ENCODE measurements at regions not wholly inside any gene's neighbourhood (a gene's known extent, or its start where the extent isn't known, plus 50 kb on each side); places are given as distances from the start of the nearest gene placed in this dataset.

- DNase-seq: no peak
These were observed 133.8 kb upstream of the NT5C1B start for GRCh38 chr2:18723219-18723618.

- DNase-seq: no peak
These were observed 132.7 kb upstream of the NT5C1B start for GRCh38 chr2:18722101-18722500.

- no peak for DNase-seq
These were observed 131.9 kb upstream of the NT5C1B start for GRCh38 chr2:18721038-18721922.

GRCh38 chr2:18719978-18720775, 130.8 kb upstream of the NT5C1B start:
- no peak for DNase-seq

- no peak for DNase-seq
These were observed 118.9 kb upstream of the NT5C1B start for GRCh38 chr2:18708203-18708715.

- DNase-seq: no peak
These were observed 116.6 kb upstream of the NT5C1B start for GRCh38 chr2:18706001-18706400.

- DNase-seq: no peak
These were observed 114.9 kb upstream of the NT5C1B start for GRCh38 chr2:18704276-18704675.

GRCh38 chr2:18703555-18703954, 114.2 kb upstream of the NT5C1B start:
- no peak for DNase-seq

- no peak for DNase-seq
These were observed 112.6 kb upstream of the NT5C1B start for GRCh38 chr2:18701981-18702380.

GRCh38 chr2:18701546-18701945, 112.2 kb upstream of the NT5C1B start:
- no peak for DNase-seq

GRCh38 chr2:18690342-18690741, 101.0 kb upstream of the NT5C1B start:
- no peak for DNase-seq

GRCh38 chr2:18684206-18685038, 95.1 kb upstream of the NT5C1B start:
- peak in 1 of 2 donors; percentile 17 for DNase-seq

- DNase-seq: no peak
These were observed 93.3 kb upstream of the NT5C1B start for GRCh38 chr2:18682681-18683080.

- no peak for DNase-seq
These were observed 87.9 kb upstream of the NT5C1B start for GRCh38 chr2:18677280-18677679.

GRCh38 chr2:18674309-18674708, 84.9 kb upstream of the NT5C1B start:
- DNase-seq: no peak

GRCh38 chr2:18671363-18671762, 82.0 kb upstream of the NT5C1B start:
- DNase-seq: no peak

GRCh38 chr2:18668221-18668620, 78.9 kb upstream of the NT5C1B start:
- no peak for DNase-seq

- no peak for DNase-seq
These were observed 75.1 kb upstream of the NT5C1B start for GRCh38 chr2:18664421-18664820.

- no peak for DNase-seq
These were observed 74.5 kb upstream of the NT5C1B start for GRCh38 chr2:18663861-18664260.

- DNase-seq: no peak
These were observed 73.3 kb upstream of the NT5C1B start for GRCh38 chr2:18662689-18663088.

- no peak for DNase-seq
These were observed 70.5 kb upstream of the NT5C1B start for GRCh38 chr2:18659915-18660314.

GRCh38 chr2:18656048-18656447, 66.7 kb upstream of the NT5C1B start:
- DNase-seq: no peak

Data from right lung (tissue), 2 donors.